ENCODE measurements at regions not wholly inside any gene's neighbourhood (a gene's known extent, or its start where the extent isn't known, plus 50 kb on each side); places are given as distances from the start of the nearest gene placed in this dataset.

DNA sequence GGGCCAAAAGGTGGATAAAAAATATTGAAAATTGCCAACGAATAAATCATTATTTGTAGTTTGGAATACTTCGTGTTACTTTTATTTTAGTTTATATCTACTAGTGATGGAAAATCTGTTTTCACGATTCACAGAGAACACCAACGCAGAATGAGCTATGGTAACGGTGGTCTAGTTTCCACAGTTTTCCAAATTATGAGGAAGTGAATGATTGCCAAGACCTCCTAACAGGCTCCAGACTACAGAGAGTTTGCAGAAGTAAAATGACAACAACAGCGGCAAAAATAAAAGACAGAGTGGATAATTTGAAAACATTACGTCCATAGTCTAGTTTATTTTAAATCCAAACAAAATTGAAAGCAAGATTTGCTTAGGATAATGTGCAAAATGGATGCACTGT is 57.0 kb upstream of the AIG1 start:
- BruUV-seq (replicated peaks), result no TSS peak
- no peak overlapping the region for H2AFZ ChIP-seq (ENCODE audit: low read length)
- H3K4me3 ChIP-seq (ENCODE audit: low read length), result no peak overlapping the region
- no peak overlapping the region for H3K4me2 ChIP-seq (ENCODE audit: low read length)
- no peaks in the 10 kb centered on the region for H3K9me3 ChIP-seq (ENCODE audit: low read length)
- H3K4me1 ChIP-seq (ENCODE audit: insufficient read depth, low read length), result no peaks in the 10 kb centered on the region
- H3K27me3 ChIP-seq (ENCODE audit: low read length), result no peaks in the 10 kb centered on the region
- POLR2A ChIA-PET (ENCODE audit: unreplicated experiment), result no interaction called here
- no peak for ATAC-seq
- DNase-seq, result no peak
- no peak overlapping the region for H3K9ac ChIP-seq (ENCODE audit: low read length)
- intact Hi-C loops (cut with micrococcal nuclease), result no loop called here
- CTCF ChIA-PET, result no interaction called here
- no peaks in the 10 kb centered on the region for H3K9me2 ChIP-seq (replicated peaks; ENCODE audit: low read length)
- TF ChIP-seq, protein P1, sequence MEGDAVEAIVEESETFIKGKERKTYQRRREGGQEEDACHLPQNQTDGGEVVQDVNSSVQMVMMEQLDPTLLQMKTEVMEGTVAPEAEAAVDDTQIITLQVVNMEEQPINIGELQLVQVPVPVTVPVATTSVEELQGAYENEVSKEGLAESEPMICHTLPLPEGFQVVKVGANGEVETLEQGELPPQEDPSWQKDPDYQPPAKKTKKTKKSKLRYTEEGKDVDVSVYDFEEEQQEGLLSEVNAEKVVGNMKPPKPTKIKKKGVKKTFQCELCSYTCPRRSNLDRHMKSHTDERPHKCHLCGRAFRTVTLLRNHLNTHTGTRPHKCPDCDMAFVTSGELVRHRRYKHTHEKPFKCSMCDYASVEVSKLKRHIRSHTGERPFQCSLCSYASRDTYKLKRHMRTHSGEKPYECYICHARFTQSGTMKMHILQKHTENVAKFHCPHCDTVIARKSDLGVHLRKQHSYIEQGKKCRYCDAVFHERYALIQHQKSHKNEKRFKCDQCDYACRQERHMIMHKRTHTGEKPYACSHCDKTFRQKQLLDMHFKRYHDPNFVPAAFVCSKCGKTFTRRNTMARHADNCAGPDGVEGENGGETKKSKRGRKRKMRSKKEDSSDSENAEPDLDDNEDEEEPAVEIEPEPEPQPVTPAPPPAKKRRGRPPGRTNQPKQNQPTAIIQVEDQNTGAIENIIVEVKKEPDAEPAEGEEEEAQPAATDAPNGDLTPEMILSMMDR (conservative IDR thresholded peaks at IDR 0.05; ENCODE audit: low read depth, low read length), result no peak
- TF ChIP-seq EZH2phosphoT487 (IDR thresholded peaks at IDR 0.05; ENCODE audit: borderline replicate concordance, low read length) (no peak), EZH2 (IDR thresholded peaks at IDR 0.05; ENCODE audit: low read length, unreplicated experiment) (no peak)
- no peak overlapping the region for H3K27ac ChIP-seq (ENCODE audit: low read length)
- H3F3A ChIP-seq (ENCODE audit: low read length, unreplicated experiment), result no peaks in the 10 kb centered on the region
- no peaks in the 10 kb centered on the region for H4K20me1 ChIP-seq (ENCODE audit: low read length)
- H3K36me3 ChIP-seq (ENCODE audit: low read depth, low read length), result no peaks in the 10 kb centered on the region
- no peaks in the 10 kb centered on the region for H3K79me2 ChIP-seq (ENCODE audit: low read length)

DNA sequence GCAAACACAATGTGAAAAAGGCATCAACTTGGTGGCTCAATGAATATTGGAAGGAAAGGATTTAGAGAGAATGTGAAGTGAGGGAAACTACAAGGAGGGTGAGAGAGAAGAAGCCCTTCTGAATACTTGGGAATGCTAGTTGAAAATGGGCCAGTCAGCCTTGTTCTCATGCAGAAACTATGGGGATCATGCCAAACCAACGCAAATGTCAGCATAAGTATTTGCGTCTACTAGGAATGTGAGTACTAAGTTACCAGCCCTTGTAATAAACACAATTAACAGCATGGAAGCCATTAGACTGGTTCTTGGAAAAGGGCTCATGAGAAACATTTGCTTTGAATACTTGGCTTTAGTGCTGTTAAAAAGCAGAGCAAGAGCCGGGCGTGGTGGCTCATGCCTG is 54.9 kb upstream of the AIG1 start:
- CTCF ChIA-PET, result no interaction called here
- Histone ChIP-seq H3K36me3 (ENCODE audit: low read depth, low read length) (no peaks in the 10 kb centered on the region), H3F3A (ENCODE audit: low read length, unreplicated experiment) (no peaks in the 10 kb centered on the region), H3K27ac (ENCODE audit: low read length) (no peak overlapping the region), H3K9me2 (replicated peaks; ENCODE audit: low read length) (no peaks in the 10 kb centered on the region), H3K9me3 (ENCODE audit: low read length) (no peaks in the 10 kb centered on the region), H3K4me2 (ENCODE audit: low read length) (no peak overlapping the region), H3K79me2 (ENCODE audit: low read length) (no peaks in the 10 kb centered on the region), H3K4me1 (ENCODE audit: insufficient read depth, low read length) (peaks cover 16% of the 10 kb centered on the region), H2AFZ (ENCODE audit: low read length) (no peak overlapping the region), H4K20me1 (ENCODE audit: low read length) (no peaks in the 10 kb centered on the region), H3K4me3 (ENCODE audit: low read length) (no peak overlapping the region), H3K9ac (ENCODE audit: low read length) (no peak overlapping the region), H3K27me3 (ENCODE audit: low read length) (no peaks in the 10 kb centered on the region)
- POLR2A ChIA-PET (ENCODE audit: unreplicated experiment), result no interaction called here
- DNase-seq (no peak), ATAC-seq (no peak)
- TF ChIP-seq EZH2phosphoT487 (IDR thresholded peaks at IDR 0.05; ENCODE audit: borderline replicate concordance, low read length), result no peak
- no peak for TF ChIP-seq EZH2 (IDR thresholded peaks at IDR 0.05; ENCODE audit: low read length, unreplicated experiment)
- TF ChIP-seq, protein P1 (conservative IDR thresholded peaks at IDR 0.05; ENCODE audit: low read depth, low read length), result no peak
- intact Hi-C loops (cut with micrococcal nuclease), result no loop called here
- BruUV-seq (replicated peaks), result no TSS peak

DNA sequence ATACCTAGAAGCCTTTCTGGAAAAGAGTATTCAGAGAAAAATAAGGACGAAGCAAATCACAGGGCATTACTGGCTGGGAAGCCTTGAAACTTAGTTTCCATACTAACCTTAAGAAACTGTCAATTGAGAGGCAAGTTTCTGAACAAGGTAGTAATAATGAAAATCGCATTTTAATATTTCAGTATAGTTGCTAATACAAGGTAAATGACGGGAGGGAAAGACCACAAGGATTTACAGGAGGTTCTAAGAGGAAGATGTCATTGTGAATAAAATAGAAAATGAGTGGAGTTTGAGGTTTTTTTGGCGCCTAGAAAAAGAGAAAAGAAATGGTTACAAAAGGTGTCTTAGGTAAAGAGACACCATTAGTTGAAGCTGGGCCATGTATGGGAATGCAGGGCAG is 53.9 kb upstream of the AIG1 start:
- POLR2A ChIA-PET (ENCODE audit: unreplicated experiment), result no interaction called here
- H3K27me3 ChIP-seq (ENCODE audit: low read length), result no peaks in the 10 kb centered on the region
- no peaks in the 10 kb centered on the region for H3K9me3 ChIP-seq (ENCODE audit: low read length)
- DNase-seq (no peak), ATAC-seq (no peak)
- H3K79me2 ChIP-seq (ENCODE audit: low read length), result no peaks in the 10 kb centered on the region
- H3K27ac ChIP-seq (ENCODE audit: low read length), result no peak overlapping the region
- H4K20me1 ChIP-seq (ENCODE audit: low read length), result no peaks in the 10 kb centered on the region
- CTCF ChIA-PET, result no interaction called here
- TF ChIP-seq, protein P1 (conservative IDR thresholded peaks at IDR 0.05; ENCODE audit: low read depth, low read length), result no peak
- TF ChIP-seq EZH2 (IDR thresholded peaks at IDR 0.05; ENCODE audit: low read length, unreplicated experiment) (no peak), EZH2phosphoT487 (IDR thresholded peaks at IDR 0.05; ENCODE audit: borderline replicate concordance, low read length) (no peak)
- H3K9me2 ChIP-seq (replicated peaks; ENCODE audit: low read length), result no peaks in the 10 kb centered on the region
- intact Hi-C loops (cut with micrococcal nuclease), result no loop called here
- no peak overlapping the region for H3K4me3 ChIP-seq (ENCODE audit: low read length)
- no peaks in the 10 kb centered on the region for H3F3A ChIP-seq (ENCODE audit: low read length, unreplicated experiment)
- BruUV-seq (replicated peaks), result no TSS peak
- no peaks in the 10 kb centered on the region for H3K36me3 ChIP-seq (ENCODE audit: low read depth, low read length)
- no peak overlapping the region for H3K4me2 ChIP-seq (ENCODE audit: low read length)
- H3K4me1 ChIP-seq (ENCODE audit: insufficient read depth, low read length), result peaks cover 17% of the 10 kb centered on the region
- no peak overlapping the region for H3K9ac ChIP-seq (ENCODE audit: low read length)
- H2AFZ ChIP-seq (ENCODE audit: low read length), result no peak overlapping the region

Data from PC-3 (cell line).